NCI-H128 (cell line): ENCODE measurements at regions not wholly inside any gene's neighbourhood (a gene's known extent, or its start where the extent isn't known, plus 50 kb on each side); places are given as distances from the start of the nearest gene placed in this dataset.

Source experiments
- DNase-seq: peaks from one replicate; lab custom pipeline; 2025; ENCODE audit not compliant: unreplicated experiment; lab: John Stamatoyannopoulos, UW

DNA sequence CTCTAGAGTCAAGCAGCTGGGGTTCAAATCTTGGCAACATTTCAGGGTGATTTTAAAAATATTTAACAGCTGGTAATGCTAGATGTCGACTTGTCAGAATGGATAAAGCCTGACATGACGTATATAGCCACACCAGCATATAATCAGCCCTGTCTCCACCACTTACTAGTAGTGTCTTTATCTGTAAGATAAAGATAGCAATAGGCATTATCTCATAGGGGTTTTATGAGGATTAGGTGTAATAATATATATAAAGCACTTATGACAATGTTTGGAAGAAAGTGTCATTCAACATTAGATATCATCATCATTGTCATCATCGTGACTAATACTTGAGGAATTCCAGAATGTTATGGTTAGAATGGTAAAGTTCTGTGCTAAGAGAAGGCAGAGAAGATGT is 369.0 kb upstream of the CWC22 start:
- DNase-seq = no peak

GRCh38 chr2:180374502-180375281 is 367.6 kb upstream of the CWC22 start:
- no peak for DNase-seq

DNA sequence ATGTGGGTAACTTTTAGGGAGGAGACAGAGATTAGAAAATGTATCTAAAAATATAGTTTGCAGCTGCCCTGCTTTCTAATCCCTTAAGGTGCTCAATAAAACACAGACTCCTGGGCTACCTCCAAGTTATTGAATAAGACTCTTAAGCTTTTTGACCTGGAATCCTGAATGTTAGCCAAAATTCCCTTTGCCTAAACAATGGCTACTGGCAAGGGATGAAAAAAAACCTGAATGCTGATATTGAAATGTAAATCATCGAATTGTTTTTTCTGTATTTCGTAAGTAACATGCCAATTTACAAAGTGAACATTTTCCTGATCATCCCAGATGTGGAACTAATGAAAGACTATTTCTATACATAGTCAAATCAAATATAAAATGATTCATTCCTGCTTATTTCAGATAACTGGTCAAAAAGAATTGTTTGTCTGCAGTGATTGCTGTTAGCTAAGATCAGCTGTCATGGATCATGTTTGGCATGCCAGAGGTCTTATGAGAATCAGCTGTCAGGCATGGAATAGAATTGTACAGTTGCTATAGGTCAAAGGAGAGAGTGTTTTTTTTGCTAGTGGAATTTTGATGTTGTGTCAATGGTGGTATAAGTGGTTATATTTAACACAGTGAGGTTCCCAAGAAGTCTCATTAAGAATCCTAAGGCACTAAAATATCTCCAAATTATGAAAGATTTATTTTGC is 363.6 kb upstream of the CWC22 start:
- DNase-seq = no peak

GRCh38 chr2:180368881-180369280 is 361.8 kb upstream of the CWC22 start:
- no peak for DNase-seq

DNA sequence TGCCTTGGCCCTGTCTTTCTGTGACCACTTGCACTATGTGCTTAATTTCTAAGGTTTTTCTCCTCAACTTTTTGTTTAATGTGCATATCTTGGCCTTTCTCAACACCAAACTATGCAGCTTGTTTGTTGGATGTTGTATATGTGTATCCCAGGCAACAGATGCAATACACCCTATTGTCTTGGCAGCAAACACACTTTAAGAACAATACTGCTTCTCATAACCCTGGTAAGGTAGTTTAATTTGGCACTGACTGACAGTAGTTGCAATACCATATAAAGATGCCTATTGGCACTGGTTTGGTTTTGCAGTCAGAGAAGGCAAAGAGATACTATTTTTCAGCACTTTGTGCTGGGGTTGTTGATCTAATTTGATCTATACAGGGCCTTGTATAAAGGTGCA is 360.7 kb upstream of the CWC22 start:
- no peak for DNase-seq

GRCh38 chr2:180366481-180366880 is 359.4 kb upstream of the CWC22 start:
- DNase-seq = no peak

DNA sequence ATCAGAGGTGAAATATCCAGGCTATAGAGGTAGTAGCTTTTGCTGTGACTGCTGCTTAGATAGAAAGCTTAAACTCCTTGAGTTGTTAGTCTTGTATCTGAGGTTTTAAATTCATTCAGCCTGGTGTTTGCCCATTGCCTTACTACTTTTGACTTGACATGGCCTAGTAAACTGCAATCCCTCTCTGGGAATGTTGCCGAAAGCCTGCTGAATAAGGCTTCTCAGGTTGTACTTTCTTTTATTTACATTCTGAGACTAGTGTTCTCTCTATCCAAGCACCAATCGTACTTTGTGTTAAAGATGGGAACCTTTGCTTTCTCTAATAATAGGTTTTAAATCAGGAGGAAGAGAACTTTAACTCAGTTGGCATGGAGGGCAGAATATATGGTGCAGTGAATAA is 357.6 kb upstream of the CWC22 start:
- no peak for DNase-seq

GRCh38 chr2:180360283-180360618 is 353.2 kb upstream of the CWC22 start:
- no peak for DNase-seq

- DNase-seq = no peak
Observed at GRCh38 chr2:180359522-180360282, 352.6 kb upstream of the CWC22 start.

DNA sequence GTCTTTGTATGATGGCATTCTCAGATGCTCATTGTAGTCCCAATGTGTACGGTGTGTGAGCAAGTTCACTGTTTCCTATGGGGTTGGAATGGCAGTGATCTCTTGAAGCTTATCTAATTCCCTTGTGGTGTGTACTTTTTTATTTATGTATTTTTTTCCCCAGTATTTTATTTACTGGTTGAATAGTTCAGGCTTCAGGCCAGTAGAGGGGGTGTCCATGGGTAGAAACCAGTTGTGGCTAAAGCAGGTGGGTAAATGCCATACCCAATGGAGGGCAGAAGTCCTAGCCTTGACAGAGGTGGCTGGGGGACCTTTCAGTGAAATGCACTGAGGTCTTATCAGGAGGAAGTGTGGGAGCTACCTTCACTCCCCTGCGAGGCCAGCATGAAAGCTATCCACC is 351.4 kb upstream of the CWC22 start:
- DNase-seq = no peak

DNA sequence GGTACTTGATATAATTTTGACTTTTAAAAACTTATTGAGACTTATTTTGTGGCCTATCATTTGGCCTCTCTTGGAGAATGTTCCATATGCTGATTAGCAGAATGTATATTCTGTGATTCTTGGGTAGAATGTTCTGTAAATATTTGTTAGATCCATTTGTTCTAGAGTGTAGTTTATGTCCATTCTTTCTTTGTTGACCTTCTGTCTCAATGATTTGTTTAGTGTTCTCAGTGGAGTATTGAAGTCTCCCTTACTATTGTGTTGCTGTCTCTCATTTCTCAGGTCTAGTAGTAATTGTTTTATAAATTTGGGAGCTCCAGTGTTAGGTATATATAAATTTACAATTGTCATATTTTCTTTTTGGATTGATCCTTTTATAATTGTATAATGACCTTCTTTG is 349.6 kb upstream of the CWC22 start:
- DNase-seq = no peak

GRCh38 chr2:180352620-180353019 is 345.5 kb upstream of the CWC22 start:
- no peak for DNase-seq

GRCh38 chr2:180349809-180350208 is 342.7 kb upstream of the CWC22 start:
- DNase-seq = no peak

- DNase-seq = no peak
Observed at GRCh38 chr2:180343528-180344345, 336.6 kb upstream of the CWC22 start.

- no peak for DNase-seq
Observed at GRCh38 chr2:180337136-180337535, 330.0 kb upstream of the CWC22 start.

- no peak for DNase-seq
Observed at GRCh38 chr2:180336550-180336949, 329.5 kb upstream of the CWC22 start.

DNA sequence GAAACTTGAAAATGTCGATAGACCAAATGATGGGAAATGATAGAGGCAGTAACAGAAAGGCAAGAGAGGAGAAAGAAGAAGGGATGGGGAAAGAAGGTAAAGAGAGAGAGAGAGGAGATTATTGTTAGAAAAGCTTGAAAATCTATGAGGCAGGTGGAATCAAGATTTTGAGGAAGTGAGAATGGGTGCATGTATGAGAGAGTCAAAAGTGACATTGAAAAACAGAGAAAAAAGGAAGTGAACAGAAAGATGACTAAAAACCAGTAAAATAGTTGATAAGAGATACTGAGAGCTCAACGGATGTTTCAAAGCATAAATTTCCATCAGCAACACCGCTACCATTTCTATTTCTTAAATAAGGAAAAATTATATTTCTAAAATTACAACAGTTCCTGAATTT is 327.4 kb upstream of the CWC22 start:
- DNase-seq = no peak

GRCh38 chr2:180328795-180329422 is 321.8 kb upstream of the CWC22 start:
- no peak for DNase-seq

GRCh38 chr2:180327185-180327584 is 320.1 kb upstream of the CWC22 start:
- DNase-seq = no peak

DNA sequence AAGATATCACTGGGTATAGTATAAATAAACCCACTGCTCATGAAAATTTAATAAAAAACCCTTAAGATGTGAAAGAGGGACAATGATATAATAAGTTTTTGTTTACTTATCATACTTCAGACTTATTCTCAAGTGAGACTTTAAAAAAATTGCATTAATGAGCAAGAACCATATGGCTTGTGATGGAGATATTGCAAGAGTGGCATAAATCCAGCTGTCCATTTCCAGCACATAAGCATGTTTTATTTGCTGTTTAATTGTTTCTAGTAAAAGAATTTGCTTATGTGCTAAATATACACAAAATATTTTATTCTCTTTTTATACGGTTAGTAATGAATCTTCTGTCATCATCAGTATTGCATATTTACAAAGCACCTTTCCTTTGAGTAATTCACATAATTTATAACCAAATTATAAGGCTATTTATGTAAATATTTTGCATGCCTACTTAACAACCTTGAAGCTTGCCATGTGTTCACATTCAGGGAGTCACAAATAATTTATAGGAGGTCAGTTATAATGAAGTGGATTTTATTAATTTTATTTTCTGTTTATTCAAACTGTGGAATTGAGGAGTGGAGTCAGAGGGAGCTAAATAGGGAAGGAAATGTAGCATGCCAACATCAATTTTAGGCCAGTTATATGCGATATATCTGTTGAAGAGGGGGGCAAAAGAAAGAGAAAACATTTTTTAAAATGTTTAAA is 318.5 kb upstream of the CWC22 start:
- DNase-seq = no peak
